Mesenchymal stem cell (in vitro differentiated cells and primary cell): ENCODE measurements at regions not wholly inside any gene's neighbourhood (a gene's known extent, or its start where the extent isn't known, plus 50 kb on each side); places are given as distances from the start of the nearest gene placed in this dataset.
A peak's percentile ranks its signal among the peaks of the same experiment; 100 is the strongest.

Experiments
- DNase-seq: peaks from one replicate; pipeline ENCODE4 v3.0.0-alpha.2; 2013
- H2AFZ ChIP-seq: one replicate; pipeline ENCODE4 v1.6.1; 2013; ENCODE audit warnings: low read depth, mild to moderate bottlenecking, control low read depth, inconsistent platforms, low read length, moderate library complexity
- H2AK5ac ChIP-seq: 2 replicates; pipeline ENCODE4 v1.6.1; 2013; ENCODE audit warnings: low read length, moderate library complexity, mild to moderate bottlenecking, inconsistent platforms; ENCODE audit not compliant: severe bottlenecking
- H2BK120ac ChIP-seq: one replicate; pipeline ENCODE4 v1.6.1; 2013; ENCODE audit warnings: low read depth, mild to moderate bottlenecking, inconsistent platforms, low read length, moderate library complexity
- H2BK12ac ChIP-seq, 2 experiments: one replicate each; pipeline ENCODE4 v1.6.1; 2013; ENCODE audit warnings: inconsistent platforms in 2 of 2, low read length in 2 of 2, mild to moderate bottlenecking in 2 of 2, moderate library complexity in 2 of 2, control low read depth in 1 of 2
- H2BK15ac ChIP-seq: one replicate; pipeline ENCODE4 v1.6.1; 2013; ENCODE audit warnings: mild to moderate bottlenecking, low read depth, inconsistent platforms; ENCODE audit not compliant: poor library complexity, severe bottlenecking
- H2BK5ac ChIP-seq: 2 replicates; pipeline ENCODE4 v1.6.1; 2013; ENCODE audit warnings: low read depth, mild to moderate bottlenecking, low read length, control low read depth, inconsistent platforms; ENCODE audit not compliant: poor library complexity, severe bottlenecking
- H3K14ac ChIP-seq, 2 experiments: one replicate each; pipeline ENCODE4 v1.6.1; 2013; ENCODE audit warnings: inconsistent platforms in 2 of 2, low read length in 2 of 2, control low read depth in 1 of 2, mild to moderate bottlenecking in 1 of 2, moderate library complexity in 1 of 2
- H3K18ac ChIP-seq, 2 experiments: one replicate each; pipeline ENCODE4 v1.6.1; 2013; ENCODE audit warnings: inconsistent platforms in 2 of 2, low read length in 2 of 2, control low read depth in 1 of 2, low read depth in 1 of 2, mild to moderate bottlenecking in 1 of 2
- H3K23ac ChIP-seq, 2 experiments: one replicate each; pipeline ENCODE4 v1.6.1; 2013; ENCODE audit warnings: inconsistent platforms in 2 of 2, low read length in 2 of 2, mild to moderate bottlenecking in 2 of 2, moderate library complexity in 2 of 2, control low read depth in 1 of 2
- H3K27ac ChIP-seq: 2 replicates; pipeline ENCODE4 v1.5.1; 2013; ENCODE audit warnings: mild to moderate bottlenecking, moderate library complexity, low read length, control low read depth, inconsistent platforms; ENCODE audit not compliant: poor library complexity, severe bottlenecking
- H3K27me3 ChIP-seq, 2 experiments: 2 replicates each; pipeline versions ENCODE4 v1.6.1 to v1.7.0; 2013; ENCODE audit warnings: low read length in 2 of 2, mild to moderate bottlenecking in 2 of 2, moderate library complexity in 2 of 2, control low read depth in 1 of 2, inconsistent platforms in 1 of 2; ENCODE audit not compliant: control insufficient read depth in 1 of 2, insufficient read depth in 1 of 2
- H3K36me3 ChIP-seq, 2 experiments: 2 replicates each; pipeline versions ENCODE4 v1.6.1 to v1.7.0; 2013; ENCODE audit warnings: low read length in 2 of 2, control low read depth in 1 of 2, inconsistent platforms in 1 of 2, low read depth in 1 of 2, mild to moderate bottlenecking in 1 of 2; ENCODE audit not compliant: insufficient read depth in 2 of 2, control insufficient read depth in 1 of 2
- H3K4ac ChIP-seq, 2 experiments: one replicate each; pipeline ENCODE4 v1.6.1; 2013; ENCODE audit warnings: inconsistent platforms in 2 of 2, low read length in 2 of 2, mild to moderate bottlenecking in 2 of 2, moderate library complexity in 2 of 2, control low read depth in 1 of 2, low read depth in 1 of 2
- H3K4me1 ChIP-seq: 2 replicates; pipeline ENCODE4 v1.6.1; 2013; ENCODE audit warnings: low read depth, low read length, control low read depth; ENCODE audit not compliant: control insufficient read depth, insufficient read depth
- H3K4me2 ChIP-seq: 2 replicates; pipeline ENCODE4 v1.6.1; 2013; ENCODE audit warnings: low read length, mild to moderate bottlenecking, inconsistent platforms; ENCODE audit not compliant: poor library complexity, severe bottlenecking
- H3K4me3 ChIP-seq, 2 experiments: 2 replicates each; pipeline versions ENCODE4 v1.5.1 to v1.7.0; 2013; ENCODE audit warnings: low read length in 2 of 2, mild to moderate bottlenecking in 2 of 2, control low read depth in 1 of 2, low read depth in 1 of 2; ENCODE audit not compliant: insufficient read depth in 1 of 2
- H3K79me1 ChIP-seq: replicated peaks from 2 replicates; pipeline ENCODE4 v1.6.1; 2013; ENCODE audit warnings: mild to moderate bottlenecking, control low read depth, low read length, inconsistent platforms; ENCODE audit not compliant: poor library complexity, severe bottlenecking
- H3K9ac ChIP-seq: 2 replicates; pipeline ENCODE4 v1.7.0; 2013; ENCODE audit warnings: mild to moderate bottlenecking, low read length, moderate library complexity
- H3K9me3 ChIP-seq: 2 replicates; pipeline ENCODE4 v1.7.0; 2013; ENCODE audit warnings: mild to moderate bottlenecking, low read length; ENCODE audit not compliant: control insufficient read depth
- H4K8ac ChIP-seq: one replicate; pipeline ENCODE4 v1.6.1; 2013; ENCODE audit warnings: inconsistent platforms, mild to moderate bottlenecking, low read length, moderate library complexity
- H4K91ac ChIP-seq: one replicate; pipeline ENCODE4 v1.6.1; 2013; ENCODE audit warnings: mild to moderate bottlenecking, low read length, inconsistent platforms
- WGBS: methylation state at CpG from one replicate; pipeline ENCODE4 v1.1.7; 2013; ENCODE audit warnings: mixed read lengths; 5-methylcytosine and 5-hydroxymethylcytosine counted together

DNA sequence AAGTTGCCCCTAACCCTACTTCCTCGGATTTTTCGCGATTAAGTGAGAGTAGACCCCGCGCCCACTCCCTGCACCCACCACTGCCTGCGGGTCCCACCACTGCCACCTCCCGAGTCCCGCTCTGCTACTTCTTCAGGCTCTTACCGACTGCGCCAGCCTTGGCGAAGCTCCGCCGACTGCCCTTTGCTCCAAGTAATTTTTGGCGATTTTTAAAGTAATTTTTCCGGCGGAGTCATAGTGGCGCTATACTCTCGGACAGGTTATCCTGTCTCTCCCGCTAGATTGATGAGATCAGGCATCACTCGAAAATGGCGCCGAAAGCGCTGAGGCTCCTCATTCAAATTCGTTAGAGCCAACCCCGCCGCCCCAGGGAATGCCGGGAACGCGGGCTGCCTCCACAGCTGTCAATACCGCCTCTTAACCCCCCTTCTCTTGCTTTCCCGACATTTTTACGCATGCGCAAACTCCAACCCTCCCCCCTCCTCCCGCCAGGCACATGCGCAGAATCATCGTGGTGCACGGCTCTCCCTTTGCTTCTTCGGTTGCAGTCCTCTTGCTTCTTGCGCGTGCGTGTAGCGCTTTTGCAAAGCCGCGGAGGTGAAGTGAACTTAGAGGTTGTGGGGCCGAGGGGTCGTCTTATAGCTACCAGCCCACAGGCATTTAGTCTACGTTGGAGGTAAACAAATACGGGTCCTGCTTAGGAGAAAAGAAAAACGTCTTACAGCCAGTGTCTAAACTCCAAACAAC is 66.6 kb downstream of the KCNRG start:
- Histone ChIP-seq H3K27me3 (no peaks in the 10 kb centered on the region), H4K8ac (peak overlapping the region; percentile 5), H2BK120ac (no peak overlapping the region), H3K9ac (peak overlapping the region; percentile 96), H3K4me2 (peak overlapping the region; percentile 88), H2BK12ac (peak overlapping the region in 1 of 2 experiments; percentile 92), H2BK5ac (peak overlapping the region; percentile 87), H3K9me3 (no peaks in the 10 kb centered on the region), H3K4ac (peak overlapping the region; percentile 27 to 88), H2BK15ac (peak overlapping the region; percentile 60), H3K36me3 (peaks cover 0 to 7% of the 10 kb centered on the region in 2 experiments), H3K18ac (peak overlapping the region; percentile 91 to 96), H3K79me1 (peaks cover 5% of the 10 kb centered on the region), H3K4me1 (no peaks in the 10 kb centered on the region), H2AFZ (peak overlapping the region; percentile 72), H2AK5ac (no peak overlapping the region), H3K14ac (peak overlapping the region in 1 of 2 experiments; percentile 91), H3K27ac (peak overlapping the region; percentile 74), H3K4me3 (peak overlapping the region; percentile 76 to 89), H4K91ac (peak overlapping the region; percentile 94), H3K23ac (peak overlapping the region in 1 of 2 experiments; percentile 85)
- DNase-seq = peak; percentile 99
- WGBS = 2% methylated on average over 49 of the region's 49 CpGs

DNA sequence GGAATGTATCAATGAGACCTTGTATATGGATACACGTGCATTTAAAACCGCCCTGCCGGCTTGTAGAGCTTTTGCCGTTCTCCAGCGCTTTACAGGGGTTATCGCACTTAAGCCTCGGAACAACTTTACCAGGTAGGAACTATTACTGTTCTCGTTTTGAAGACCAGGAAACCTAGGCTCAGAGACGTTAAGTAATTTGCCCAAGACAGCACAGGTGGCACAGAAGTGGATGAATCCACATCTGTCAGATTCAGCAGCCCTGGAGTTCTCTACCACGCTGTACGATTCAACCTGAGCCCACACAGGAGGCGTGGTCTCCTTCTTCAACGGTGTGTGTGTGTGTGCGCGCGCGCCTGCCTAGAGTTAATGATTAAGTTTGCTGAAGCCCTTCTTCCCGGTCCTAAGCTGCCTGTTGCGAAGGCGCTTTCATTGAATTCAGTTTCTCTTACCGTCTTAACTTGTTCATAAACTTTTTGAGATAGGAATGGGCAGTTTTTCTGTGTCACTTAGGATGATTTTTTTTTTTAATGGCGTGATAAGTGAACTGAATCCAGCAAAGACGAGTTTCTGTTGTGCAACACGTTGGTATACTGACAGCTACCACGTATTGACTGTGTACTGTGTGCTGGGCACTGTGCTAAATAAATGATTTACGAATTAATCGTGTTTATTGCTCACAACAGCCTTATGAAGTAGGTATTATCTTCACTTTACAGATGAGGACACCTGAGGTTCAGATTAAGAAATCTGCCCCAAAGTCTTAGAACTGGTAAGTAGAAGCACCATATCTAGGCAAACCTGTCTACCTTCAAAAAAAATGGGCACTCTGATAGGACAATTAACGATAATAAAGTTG is 67.4 kb downstream of the KCNRG start:
- peak overlapping the region in 1 of 2 experiments; percentile 70 for H3K14ac ChIP-seq
- H4K91ac ChIP-seq = no peak overlapping the region
- peaks cover 6% of the 10 kb centered on the region for H3K79me1 ChIP-seq
- H3K27me3 ChIP-seq = no peaks in the 10 kb centered on the region
- peaks cover 0 to 10% of the 10 kb centered on the region in 2 experiments for H3K36me3 ChIP-seq
- H3K4me1 ChIP-seq = no peaks in the 10 kb centered on the region
- peak overlapping the region; percentile 43 to 89 for H3K4me3 ChIP-seq
- WGBS = 5% methylated on average over 25 of the region's 28 CpGs
- peak overlapping the region; percentile 96 for H3K9ac ChIP-seq
- H2BK5ac ChIP-seq = no peak overlapping the region
- H3K9me3 ChIP-seq = no peaks in the 10 kb centered on the region
- peak overlapping the region; percentile 88 for H3K4me2 ChIP-seq
- peak overlapping the region in 1 of 2 experiments; percentile 34 for H2BK12ac ChIP-seq
- H3K27ac ChIP-seq = peak overlapping the region; percentile 74
- H4K8ac ChIP-seq = no peak overlapping the region
- no peak overlapping the region for H2BK15ac ChIP-seq
- peak overlapping the region in 1 of 2 experiments; percentile 84 for H3K18ac ChIP-seq
- no peak overlapping the region for H2AK5ac ChIP-seq
- peak overlapping the region in 1 of 2 experiments; percentile 67 for H3K4ac ChIP-seq
- H3K23ac ChIP-seq = no peak overlapping the region
- DNase-seq = peak; percentile 88
- peak overlapping the region; percentile 31 for H2AFZ ChIP-seq
- H2BK120ac ChIP-seq = no peak overlapping the region

DNA sequence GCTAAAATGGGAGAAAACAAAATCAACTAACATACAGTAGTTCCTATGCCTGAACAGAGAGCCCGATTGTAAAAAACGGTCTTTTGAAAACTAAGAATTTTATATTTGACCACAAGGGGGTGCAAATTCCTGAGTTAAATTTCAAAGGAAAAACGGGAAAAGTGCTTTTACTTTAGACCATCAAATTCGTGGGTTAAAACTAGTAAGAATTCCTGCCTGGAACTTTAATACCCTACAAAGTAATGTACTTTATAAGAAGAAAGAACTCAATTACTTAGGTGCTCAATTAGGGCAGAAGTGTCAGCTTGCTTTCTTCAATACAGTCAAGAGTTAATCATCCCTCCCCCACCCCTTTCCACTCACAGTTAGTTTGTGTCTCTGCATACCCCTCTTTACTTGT is 69.8 kb downstream of the KCNRG start:
- H3K27ac ChIP-seq = no peak overlapping the region
- H3K9ac ChIP-seq = peak overlapping the region; percentile 78
- peak overlapping the region in 1 of 2 experiments; percentile 56 for H3K4me3 ChIP-seq
- H3K4me2 ChIP-seq = peak overlapping the region; percentile 22
- no peaks in the 10 kb centered on the region for H3K27me3 ChIP-seq
- H3K9me3 ChIP-seq = no peaks in the 10 kb centered on the region
- no peak overlapping the region for H2BK12ac ChIP-seq
- no peak overlapping the region for H3K18ac ChIP-seq
- H2AK5ac ChIP-seq = no peak overlapping the region
- peaks cover 8% of the 10 kb centered on the region for H3K79me1 ChIP-seq
- no peak overlapping the region for H3K14ac ChIP-seq
- peak; percentile 60 for DNase-seq
- H2AFZ ChIP-seq = no peak overlapping the region
- no peak overlapping the region for H3K4ac ChIP-seq
- no peak overlapping the region for H2BK120ac ChIP-seq
- no peak overlapping the region for H4K91ac ChIP-seq
- H2BK5ac ChIP-seq = no peak overlapping the region
- no peak overlapping the region for H4K8ac ChIP-seq
- H3K4me1 ChIP-seq = no peaks in the 10 kb centered on the region
- no CpG with 5 or more reads among the region's 4 CpGs for WGBS
- no peak overlapping the region for H3K23ac ChIP-seq
- peaks cover 0 to 13% of the 10 kb centered on the region in 2 experiments for H3K36me3 ChIP-seq
- no peak overlapping the region for H2BK15ac ChIP-seq

DNA sequence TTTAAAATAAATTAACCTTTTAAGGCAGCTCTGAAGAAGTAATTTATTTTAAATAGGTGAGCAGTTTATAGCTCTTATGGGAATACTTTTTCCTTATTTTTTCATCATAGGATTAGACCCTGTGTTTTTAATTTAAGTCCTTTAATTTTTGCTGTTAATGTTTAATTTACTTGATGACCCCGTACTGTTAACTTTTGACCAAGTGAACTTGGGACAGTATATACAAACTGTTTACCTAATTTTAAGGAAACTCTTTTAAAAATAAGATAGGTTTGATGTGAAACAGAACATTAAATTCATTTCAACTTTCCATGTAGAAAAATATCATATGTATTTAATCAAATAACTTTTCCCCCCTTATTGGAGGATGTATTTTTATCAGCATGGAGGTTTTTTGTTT is 74.4 kb downstream of the KCNRG start:
- no peak for DNase-seq
- no CpG with 5 or more reads among the region's 1 CpG for WGBS
- no peak overlapping the region for H3K9ac ChIP-seq

More for the DNA sequence above, 74.4 kb downstream of the KCNRG start:
- Histone ChIP-seq H2BK12ac (no peak overlapping the region), H3K14ac (no peak overlapping the region), H3K9me3 (no peaks in the 10 kb centered on the region), H3K4me2 (no peak overlapping the region), H3K4me1 (no peaks in the 10 kb centered on the region), H3K23ac (no peak overlapping the region), H3K27ac (no peak overlapping the region), H3K4me3 (no peak overlapping the region), H4K8ac (no peak overlapping the region), H3K4ac (no peak overlapping the region), H2BK15ac (no peak overlapping the region), H3K27me3 (no peaks in the 10 kb centered on the region), H3K36me3 (peaks cover 0 to 18% of the 10 kb centered on the region in 2 experiments), H2AFZ (no peak overlapping the region), H3K18ac (no peak overlapping the region), H2AK5ac (no peak overlapping the region), H4K91ac (no peak overlapping the region), H2BK120ac (no peak overlapping the region), H3K79me1 (peaks cover 18% of the 10 kb centered on the region), H2BK5ac (no peak overlapping the region)
